GM19351 (cell line): ENCODE measurements at regions not wholly inside any gene's neighbourhood (a gene's known extent, or its start where the extent isn't known, plus 50 kb on each side); places are given as distances from the start of the nearest gene placed in this dataset.

Source experiments
- ATAC-seq: cut with Tn5 transposase; IDR thresholded peaks from one replicate; pipeline ENCODE4 v1.9.1; 2021; ENCODE audit warnings: mild to moderate bottlenecking, moderate library complexity; ENCODE audit not compliant: unreplicated experiment

DNA sequence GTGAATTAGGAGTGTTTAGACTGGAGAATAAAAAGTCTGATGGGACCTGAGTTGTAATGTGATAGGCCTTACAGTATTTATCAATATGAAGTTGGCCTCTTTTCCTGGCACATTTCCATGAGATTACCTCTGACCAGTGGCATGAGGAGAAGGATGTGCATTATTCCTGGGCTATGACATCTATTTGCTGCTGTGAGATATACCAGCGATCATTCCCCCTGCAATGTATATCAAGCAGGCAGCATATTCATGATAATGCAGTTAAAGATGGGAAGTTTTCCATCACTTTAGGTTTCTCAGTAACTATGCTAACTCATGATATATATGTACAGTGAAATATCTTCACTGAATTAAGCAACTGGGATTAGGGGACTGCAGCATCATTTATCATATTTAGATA lies 142.8 kb upstream of the MBL2 start:
- ATAC-seq: no peak

DNA sequence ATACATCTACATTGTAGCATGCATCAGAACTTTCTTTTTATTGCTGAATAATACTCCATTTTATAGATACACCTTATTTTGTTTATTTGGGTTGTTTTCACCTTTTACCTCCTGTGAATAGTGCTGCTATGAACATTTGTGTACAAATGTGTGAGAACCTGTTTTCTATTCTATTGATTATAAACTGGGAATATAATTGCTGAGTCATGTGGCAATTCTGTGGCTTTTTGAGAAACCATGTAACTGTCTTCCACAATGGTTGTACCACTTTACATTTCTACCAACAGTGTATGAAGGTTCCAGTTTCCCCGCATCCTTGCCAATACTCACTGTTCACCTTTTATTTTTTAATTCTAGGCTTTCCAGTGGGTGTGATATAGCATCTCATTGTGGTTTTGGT lies 138.6 kb upstream of the MBL2 start:
- ATAC-seq: no peak

DNA sequence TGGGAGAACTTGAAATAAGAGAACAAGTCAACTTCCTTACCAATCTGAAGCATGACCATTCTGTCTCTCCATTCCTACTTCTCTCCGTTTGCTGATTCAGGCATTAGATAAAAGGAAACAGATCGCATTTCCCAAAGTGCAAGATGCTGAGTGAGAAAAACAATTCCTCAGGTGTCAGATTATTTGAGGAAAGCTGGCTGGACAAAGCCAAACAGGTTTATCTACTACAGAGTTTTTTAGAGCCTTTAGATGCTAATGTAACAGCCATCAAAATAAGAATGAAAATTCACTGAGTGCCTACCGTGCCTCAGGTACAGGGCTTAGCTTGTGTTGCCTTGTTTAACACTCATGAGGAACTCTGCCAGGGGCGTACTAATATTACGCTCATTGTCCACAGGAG lies 135.9 kb upstream of the MBL2 start:
- ATAC-seq: no peak

DNA sequence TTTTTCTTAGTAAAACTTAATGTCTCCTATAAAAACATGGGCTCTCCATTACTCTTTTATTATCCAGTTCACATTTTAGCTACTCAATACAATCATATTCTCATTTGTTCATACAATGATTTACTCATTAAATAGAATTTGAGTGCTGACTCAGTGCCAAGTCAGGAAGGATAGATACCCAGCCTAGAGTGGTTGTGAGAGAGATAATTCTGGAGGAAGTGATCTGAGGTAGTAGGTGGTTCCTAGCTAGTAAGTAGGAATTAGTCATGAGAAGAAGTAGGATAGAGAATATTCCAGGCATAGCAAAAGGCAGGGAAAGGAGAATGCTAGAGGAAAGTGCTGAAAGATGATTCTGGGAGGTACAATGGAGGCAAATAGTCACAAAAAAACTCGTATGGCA lies 133.5 kb upstream of the MBL2 start:
- ATAC-seq: no peak

DNA sequence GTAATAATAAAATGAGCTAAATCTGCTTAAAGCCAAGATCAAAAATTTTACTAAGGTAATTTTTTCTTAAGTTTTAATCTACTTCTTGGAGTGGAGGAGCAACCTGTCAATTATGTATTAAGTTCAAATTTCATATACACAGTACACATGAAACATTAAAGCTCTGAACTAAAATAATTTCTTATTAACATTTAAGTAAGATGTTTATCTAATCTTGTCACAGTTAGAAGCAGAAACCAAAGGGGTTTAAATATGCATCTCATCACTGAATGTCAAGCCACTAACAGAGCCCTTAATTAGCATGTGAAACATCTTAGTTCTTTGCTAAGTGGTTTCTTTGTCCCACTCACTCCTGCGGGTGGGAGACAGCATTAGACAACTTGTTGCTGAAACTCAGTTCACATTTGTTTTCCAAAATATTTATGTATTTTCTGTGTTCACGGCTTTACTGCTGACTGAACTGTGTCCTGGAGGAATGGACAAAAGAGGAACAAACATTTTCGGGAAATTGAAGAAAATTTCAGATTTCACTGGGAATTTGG lies 130.9 kb upstream of the MBL2 start:
- no peak for ATAC-seq

DNA sequence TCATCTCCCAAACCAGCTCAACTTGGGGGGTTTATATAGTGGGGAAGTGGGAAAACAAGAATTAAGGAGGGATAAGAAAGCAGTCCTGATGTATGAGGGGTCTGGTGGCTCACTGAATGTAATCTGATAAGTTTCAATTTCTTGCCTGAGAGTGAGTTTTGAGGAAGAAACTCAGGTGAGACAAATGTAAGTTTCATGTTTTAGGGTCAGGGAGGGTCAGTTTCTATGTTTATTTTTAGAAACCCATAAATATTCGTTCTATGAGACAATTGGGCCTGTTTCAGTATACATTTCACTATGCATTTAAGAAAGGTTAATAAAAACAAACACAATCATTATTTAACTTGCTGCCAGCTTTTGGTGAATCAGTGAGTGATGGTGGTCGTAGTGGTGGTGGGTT lies 128.0 kb upstream of the MBL2 start:
- peak; percentile 67 for ATAC-seq

DNA sequence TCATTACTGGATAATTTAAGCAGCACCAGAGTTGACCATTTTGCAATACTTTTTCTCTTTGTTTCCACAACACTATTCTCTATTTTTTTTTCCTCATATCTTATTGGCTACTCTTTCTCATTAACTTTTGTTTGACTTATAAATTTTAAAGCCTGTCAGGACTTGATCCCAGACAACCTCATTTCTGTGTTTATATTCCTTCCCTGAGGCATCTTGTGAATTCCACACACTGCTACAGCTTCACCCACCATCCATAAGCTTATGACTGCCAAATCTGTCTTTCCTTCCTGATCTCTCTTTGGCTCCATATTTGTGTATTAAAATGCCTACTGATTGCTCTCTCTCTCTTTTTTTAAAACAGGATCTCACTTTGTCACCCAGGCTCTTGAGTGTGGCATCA lies 124.6 kb upstream of the MBL2 start:
- ATAC-seq: no peak

DNA sequence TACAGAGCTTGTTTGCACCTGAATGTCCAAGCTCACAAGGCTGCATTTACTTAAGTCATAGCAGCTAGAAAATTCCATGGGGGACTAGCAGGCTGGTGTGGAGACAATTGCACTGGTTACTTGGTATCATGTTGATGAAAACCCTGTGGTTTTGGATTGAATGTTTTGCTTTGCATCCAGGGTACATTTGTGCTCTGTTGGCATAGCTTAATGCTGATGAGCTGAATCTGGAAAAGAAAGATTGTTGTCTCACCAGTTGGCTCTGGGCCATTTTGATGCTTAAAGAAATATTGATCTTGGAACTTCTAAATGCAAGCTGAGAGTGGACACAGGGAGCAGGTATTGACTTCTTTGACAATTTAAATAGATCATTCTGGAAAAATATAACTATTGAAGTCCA lies 122.5 kb upstream of the MBL2 start:
- ATAC-seq: no peak

DNA sequence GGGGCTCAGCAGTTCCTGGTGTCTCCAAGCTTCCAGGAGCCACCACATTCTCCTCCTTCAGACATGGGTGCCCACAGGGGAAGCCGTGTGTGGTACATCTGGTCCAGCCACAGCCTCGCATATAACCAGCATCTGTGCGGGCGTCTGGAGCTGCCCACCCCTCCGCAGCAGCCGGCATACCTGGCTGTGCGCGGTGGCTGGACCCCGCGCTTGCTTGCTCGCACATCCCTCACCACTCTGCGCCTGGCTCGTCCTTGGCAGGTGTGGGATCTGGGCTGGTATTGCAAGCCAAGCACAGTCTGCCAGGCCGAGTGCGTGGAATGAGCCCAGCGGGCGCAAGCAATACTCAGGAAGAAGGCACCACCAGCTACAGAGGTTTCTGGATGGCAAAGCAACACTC lies 117.7 kb upstream of the MBL2 start:
- no peak for ATAC-seq

DNA sequence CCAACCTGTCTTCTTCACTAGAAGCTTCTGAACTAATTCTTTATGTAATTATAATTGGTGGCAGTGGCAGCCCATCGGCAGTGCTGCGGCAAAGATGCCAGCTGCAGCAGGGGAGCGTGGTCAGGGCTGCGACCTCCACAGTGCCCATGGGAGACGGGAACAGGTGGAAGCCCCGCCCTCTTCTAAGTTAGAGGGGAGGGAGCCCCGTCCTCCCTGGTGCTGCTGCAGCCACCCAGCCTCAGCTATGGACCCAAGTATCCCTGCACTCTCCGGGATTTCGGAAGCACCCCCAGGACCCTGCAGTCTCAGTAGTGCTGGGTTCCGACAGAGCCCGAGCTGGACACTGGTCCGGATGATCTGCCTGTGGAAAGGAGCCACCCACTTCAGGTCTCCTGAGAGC lies 117.0 kb upstream of the MBL2 start:
- ATAC-seq: no peak

DNA sequence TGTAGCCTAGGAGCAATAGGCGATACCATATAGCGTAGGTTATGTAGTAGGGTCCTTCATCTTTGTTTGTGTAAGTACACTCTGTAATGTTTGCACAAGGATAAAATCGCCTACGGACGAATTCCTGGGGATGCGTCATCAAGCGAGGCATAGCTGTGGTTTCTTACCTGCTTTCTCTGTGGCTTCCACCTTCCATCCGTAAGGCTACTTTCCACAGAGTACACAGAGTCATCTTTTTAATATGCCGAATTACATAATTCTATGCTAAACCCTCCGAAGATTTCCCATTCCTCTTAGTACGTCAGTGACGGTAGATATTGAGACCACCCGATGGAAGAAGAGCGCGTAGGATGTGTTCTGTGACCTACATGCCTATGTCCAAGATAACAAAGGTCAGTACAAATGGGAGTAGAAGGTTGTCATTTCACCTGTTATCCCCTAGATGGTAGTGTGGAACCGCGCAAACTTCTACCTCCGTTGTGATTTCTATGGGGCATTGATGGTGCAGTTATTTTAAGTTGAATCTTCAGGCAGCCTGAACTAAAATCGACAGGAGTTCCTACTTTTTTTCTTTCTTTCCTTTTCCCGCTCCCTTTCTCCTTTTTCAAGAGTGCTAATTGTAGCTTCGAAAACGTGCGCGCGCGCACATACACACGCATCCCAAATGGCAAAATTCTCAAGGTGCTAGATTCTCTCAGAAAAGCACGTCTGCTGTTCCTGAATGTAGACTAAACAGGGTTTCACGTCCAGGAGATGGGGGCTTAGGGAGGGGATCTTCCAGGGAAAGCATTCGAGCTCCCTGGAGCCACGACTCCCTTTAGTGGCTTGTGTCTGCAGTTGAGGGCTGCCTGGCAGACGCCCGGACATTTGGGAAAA lies 111.7 kb upstream of the MBL2 start:
- peak; percentile 95 for ATAC-seq

DNA sequence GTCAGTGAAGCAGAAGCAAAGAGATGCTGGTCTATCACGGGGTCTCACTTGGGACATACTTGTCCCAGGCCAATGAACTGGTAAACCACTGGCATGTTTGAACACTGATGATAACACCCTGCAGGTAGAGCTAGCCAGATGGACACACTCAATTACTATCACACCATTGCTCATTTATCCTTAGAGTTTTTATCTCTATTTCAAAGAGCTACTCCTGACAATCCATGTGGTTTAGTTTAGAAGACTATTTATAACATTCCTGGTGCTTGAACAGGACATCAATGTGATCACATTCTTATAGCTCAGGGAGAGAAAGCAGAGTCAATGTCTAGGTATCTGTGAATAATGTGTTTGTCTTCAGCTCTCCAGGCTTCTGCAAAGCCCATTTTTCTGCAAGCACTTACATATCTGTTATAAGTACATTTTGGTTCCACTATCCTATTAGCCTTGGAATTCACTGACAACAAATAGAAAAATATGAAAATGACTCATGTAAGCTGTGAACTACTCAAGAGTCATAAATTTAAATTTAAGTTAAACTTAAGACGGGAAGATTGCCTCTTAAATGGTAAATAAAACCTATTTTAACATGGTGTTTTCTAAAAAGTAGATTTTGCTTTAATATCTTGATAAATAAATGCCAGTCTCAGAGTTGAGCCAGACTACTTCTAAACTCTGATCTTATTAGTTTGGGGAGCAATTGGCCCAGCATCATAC lies 106.7 kb upstream of the MBL2 start:
- ATAC-seq: no peak

DNA sequence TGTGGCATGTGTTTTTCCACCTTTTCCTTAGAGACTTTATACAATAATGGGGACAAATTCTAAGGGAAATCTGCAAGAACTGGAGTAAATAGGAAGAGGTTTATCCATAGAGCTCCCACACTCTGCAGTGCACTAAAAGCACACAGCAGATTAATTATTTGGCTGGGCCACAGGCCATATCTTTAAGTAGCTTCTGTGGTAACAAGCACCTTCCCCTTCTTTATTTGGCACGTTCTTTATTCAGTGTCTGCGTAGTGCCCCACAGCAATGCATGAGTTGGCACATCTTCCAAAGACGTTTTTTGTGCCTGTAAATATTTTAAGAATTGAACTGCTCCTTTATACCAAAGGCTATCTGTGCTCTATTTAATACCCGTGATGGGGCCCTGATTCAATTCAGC lies 104.9 kb upstream of the MBL2 start:
- no peak for ATAC-seq

DNA sequence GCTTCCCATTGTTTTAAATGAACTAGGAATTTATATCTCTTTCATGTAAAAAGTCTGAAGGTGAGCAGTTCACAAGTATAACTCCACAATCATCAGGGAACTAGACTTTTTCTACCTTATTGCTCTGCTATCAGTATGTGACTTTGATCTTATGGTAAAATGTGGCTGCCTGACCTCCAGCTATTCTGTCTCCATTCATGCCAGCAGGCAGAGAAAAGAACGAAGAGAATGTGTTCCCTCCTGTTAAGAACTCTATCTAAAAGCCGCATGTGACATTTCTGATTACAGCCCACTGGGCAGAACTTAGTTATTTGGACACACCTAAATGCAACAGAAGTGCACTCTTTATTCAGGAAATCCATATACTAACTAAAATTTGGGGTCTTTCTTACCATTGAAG lies 102.8 kb upstream of the MBL2 start:
- no peak for ATAC-seq

DNA sequence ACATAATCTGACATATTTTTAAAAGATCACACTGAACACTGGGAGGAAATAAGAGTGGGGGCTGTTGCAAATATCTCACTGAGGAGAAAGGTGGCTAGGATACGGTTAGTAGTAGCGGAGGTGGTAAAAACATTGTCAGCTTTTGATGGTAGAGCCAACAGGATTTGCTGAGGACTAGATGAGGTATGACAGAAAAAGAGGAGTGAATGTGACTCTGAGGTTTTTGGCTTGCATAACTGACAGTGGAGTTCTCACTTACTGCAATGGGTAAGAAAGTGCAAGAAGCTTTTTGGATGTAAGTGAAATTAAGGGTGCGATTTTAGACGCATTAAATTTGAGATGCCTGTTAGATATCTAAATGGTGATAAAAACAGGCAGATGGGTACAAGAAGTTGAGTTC lies 102.0 kb upstream of the MBL2 start:
- ATAC-seq: no peak

DNA sequence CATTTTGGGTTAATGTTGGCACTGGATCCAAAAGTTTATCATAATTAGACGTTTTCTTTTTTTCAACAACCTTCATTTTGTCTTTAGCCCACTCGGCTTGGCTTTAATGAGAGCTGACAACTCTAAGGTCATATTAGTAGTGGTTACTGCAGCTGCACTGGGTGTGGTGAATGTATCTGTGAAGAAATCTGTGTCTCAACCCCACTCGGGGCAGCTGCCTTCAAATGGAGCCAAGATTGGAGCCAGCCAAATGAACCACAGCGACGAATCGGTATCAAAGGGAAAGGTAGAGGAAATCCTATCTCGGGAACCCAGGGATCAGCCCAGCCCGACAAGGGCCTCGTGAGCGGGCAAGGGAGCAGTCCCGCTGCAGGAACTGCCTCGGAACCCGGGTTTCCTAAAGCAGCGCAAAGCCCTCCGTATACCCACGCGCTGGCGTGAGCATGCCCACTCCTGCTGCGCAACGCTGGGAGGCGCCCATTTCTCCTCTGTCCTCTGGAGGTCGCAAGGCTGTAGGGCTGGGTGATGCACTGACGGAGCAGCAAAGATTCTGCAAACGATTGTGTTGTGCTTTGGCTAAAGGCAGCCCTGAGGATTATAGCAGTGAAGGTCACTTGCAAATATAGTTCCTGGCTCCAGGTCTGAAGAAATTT lies 98.7 kb upstream of the MBL2 start:
- no peak for ATAC-seq

DNA sequence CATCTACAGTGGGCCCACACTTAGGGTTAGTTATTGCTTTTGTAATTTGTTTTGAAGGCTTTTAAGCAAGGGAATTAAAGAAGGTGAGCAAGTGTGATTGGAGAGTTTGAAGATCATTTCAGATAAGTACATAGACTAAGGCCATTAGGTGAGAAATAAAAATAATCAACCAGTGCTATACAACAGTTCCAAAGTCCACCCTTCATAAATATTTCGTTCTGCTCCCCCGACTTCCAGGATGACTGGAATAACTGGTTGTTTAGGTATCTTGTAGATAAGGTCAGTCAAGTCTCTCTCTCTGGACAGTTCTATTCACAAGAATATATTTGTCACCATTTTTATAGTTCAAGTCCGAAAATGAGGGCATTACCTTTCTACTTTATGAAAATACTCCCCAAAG lies 98.0 kb upstream of the MBL2 start:
- ATAC-seq: no peak

DNA sequence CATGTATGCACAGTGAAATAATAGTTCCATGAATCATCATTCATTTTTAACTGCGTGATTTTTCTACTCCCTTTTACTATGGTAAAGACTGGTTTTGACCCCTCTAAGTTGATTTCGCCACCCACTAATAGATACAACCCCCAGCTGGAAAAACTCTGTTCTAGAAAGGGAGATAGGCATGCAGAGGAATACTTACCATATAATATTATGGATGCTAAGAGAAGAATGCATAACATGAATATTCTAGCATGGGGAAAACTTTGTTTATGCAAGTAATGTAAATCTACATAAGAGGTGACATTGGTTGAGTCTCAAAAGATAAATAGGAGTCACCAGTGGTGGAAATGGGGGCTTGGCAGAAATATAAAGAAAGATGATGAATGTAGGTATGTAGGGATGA lies 97.3 kb upstream of the MBL2 start:
- ATAC-seq: no peak

DNA sequence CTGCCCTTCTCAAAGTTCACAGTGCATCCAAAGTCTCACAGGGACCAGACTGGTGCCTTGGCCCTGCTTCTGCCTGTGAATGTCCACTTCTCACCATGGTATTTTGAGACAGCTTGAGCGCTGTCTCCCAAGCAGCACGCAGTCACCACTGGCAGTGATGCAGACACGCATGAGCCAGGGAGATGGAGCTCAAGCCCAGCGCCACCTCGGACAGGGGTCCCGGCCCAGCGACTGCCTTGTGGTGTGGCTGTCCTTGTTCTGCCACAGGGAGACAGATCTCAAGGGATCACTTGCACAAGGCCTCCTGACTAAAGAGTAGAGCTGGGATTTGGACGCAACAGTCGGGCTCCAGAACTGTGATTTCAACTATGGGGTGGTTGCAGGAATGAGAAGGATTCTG lies 92.6 kb upstream of the MBL2 start:
- ATAC-seq: no peak

DNA sequence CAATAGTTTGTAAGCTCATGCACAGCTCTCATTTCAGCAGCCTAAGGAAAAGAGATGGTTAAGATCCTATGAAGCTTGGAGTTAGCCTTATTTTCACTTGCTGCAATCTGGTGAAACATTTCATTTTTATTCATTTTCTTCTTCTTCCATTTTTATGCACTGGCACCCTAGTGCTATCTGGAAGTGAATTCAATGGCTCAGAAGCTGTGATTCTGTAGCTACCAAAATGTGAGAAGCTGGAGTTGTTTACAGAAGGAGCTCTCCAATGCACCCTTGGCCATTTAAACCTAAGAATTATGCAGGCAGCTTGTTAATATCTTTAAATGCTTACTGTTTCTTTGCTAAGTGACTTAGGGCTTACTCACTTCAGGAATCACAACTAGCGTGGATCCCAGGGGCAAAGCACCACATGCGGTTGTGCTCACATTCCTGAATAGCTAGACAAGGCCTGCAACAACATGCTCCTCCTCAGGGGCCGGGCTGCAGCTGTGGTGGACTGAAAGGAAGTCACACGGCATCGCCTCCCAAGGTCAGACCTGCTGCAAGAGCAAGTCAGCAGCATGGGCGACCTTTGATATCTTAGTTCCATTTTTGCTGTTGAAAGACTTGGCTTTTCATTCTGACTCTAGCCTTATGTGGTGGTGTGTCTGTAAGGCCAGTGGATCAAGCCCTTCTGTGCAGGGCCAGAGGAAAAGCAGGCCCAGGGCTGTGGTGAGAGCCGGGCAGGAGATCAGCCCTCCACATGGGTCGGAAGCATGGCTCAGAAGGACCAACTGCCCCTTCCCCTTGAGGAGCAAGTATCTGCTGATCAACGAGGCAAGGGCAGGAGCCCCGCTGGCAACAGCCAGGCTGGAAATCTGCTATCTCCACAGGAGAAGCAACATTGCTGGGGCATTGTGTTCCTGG lies 91.9 kb upstream of the MBL2 start:
- ATAC-seq: no peak

DNA sequence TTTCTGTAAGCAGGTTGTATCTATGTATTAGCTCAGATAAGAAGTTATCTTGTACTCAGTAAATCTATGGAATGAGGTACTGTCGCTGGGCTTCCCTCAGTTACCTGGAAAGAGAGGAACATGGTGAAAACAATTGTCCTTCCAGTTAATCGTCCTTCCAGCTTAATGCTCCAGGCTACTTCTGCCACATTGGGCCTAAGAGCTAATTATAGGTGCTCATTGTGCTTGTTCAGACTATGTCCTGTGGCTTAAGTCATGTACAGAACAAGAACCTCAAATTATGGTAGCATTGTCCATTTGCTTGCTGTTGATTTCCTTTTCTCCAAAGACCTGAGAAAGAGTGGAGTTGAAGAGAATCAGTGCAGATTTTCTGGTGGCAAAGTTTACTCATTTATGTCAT lies 86.1 kb upstream of the MBL2 start:
- ATAC-seq: no peak
